ENCODE measurements at regions not wholly inside any gene's neighbourhood (a gene's known extent, or its start where the extent isn't known, plus 50 kb on each side); places are given as distances from the start of the nearest gene placed in this dataset.

DNA sequence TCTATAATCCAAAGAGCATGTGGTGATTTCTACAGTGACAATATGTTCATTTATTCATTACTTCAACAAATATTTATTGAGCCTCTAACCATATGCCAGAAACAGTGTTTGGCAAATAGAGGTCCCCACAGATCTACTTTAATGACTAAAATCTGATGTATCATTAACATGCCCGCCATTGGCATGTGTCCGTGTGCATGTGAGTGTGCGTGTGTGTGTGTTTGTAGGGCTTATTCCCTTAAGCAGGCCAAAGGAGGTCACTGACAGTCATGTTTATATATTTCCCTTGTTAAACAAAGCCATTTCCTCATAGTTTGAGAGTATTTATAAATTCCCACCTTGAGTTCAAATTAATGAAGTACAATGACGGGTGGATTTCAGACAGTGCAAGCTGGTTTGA lies 174.4 kb upstream of the IRX6 start:
- DNase-seq (ENCODE audit: low spot score in 2 of 2) = no peak
- no peaks in the 10 kb centered on the region for H3K36me3 ChIP-seq
- TF ChIP-seq, protein P1, sequence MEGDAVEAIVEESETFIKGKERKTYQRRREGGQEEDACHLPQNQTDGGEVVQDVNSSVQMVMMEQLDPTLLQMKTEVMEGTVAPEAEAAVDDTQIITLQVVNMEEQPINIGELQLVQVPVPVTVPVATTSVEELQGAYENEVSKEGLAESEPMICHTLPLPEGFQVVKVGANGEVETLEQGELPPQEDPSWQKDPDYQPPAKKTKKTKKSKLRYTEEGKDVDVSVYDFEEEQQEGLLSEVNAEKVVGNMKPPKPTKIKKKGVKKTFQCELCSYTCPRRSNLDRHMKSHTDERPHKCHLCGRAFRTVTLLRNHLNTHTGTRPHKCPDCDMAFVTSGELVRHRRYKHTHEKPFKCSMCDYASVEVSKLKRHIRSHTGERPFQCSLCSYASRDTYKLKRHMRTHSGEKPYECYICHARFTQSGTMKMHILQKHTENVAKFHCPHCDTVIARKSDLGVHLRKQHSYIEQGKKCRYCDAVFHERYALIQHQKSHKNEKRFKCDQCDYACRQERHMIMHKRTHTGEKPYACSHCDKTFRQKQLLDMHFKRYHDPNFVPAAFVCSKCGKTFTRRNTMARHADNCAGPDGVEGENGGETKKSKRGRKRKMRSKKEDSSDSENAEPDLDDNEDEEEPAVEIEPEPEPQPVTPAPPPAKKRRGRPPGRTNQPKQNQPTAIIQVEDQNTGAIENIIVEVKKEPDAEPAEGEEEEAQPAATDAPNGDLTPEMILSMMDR (IDR thresholded peaks at IDR 0.05) = no peak
- TF ChIP-seq EP300 (IDR thresholded peaks at IDR 0.05) (no peak), POLR2A (IDR thresholded peaks at IDR 0.05) (no peak)
- no peak overlapping the region for H3K4me3 ChIP-seq
- 63 to 68% methylated on average over 4 of the region's 4 CpGs for WGBS, 2 donors
- H3K27me3 ChIP-seq = no peaks in the 10 kb centered on the region
- no peaks in the 10 kb centered on the region for H3K4me1 ChIP-seq
- H3K27ac ChIP-seq = no peak overlapping the region
- H3K9me3 ChIP-seq = no peaks in the 10 kb centered on the region

- Histone ChIP-seq H3K9me3 (no peaks in the 10 kb centered on the region), H3K4me1 (no peaks in the 10 kb centered on the region), H3K4me3 (no peak overlapping the region), H3K27ac (no peak overlapping the region), H3K36me3 (no peaks in the 10 kb centered on the region), H3K27me3 (no peaks in the 10 kb centered on the region)
- TF ChIP-seq, protein P1 (IDR thresholded peaks at IDR 0.05) = no peak
- TF ChIP-seq EP300 (IDR thresholded peaks at IDR 0.05) (no peak), POLR2A (IDR thresholded peaks at IDR 0.05) (no peak)
- 68 to 73% methylated on average over 9 of the region's 9 CpGs for WGBS, 2 donors
- no peak for DNase-seq (ENCODE audit: low spot score in 2 of 2)
These were observed 172.3 kb upstream of the IRX6 start for GRCh38 chr16:55151561-55152305.

DNA sequence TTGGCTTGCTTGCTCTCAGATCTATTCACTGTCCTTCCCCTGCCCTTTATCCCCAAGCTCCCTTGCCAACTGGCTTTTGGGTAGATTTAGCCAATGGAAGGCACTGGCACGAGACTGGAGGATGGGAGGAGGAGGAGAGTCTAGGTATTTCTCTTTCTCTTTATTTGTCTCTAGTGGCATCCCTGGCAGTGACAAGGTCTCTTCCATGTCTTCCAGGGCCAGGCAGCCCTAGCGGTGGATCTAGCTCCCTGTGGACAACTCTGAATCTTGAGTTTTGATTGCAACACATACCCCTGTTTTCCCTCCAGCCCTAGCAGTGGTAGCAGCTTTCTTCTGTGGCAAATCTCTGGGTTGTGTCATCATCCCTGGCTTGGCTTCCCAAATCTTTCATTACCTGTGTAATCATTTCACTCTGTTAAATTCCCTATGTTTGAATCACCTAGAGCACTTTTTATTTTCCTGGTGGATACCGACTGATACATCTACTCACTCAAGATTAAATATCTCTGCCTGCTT lies 171.1 kb upstream of the IRX6 start:
- peaks cover 0 to 4% (median 0%) of the 10 kb centered on the region in 4 donors for H3K9me3 ChIP-seq
- no peak overlapping the region for H3K4me3 ChIP-seq
- TF ChIP-seq, protein P1 (IDR thresholded peaks at IDR 0.05) = no peak
- TF ChIP-seq POLR2A (IDR thresholded peaks at IDR 0.05) (no peak), EP300 (IDR thresholded peaks at IDR 0.05) (no peak)
- no peaks in the 10 kb centered on the region for H3K4me1 ChIP-seq
- 82 to 87% methylated on average over 3 of the region's 3 CpGs for WGBS, 2 donors
- H3K27ac ChIP-seq = no peak overlapping the region
- no peaks in the 10 kb centered on the region for H3K36me3 ChIP-seq
- no peak for DNase-seq (ENCODE audit: low spot score in 2 of 2)
- no peaks in the 10 kb centered on the region for H3K27me3 ChIP-seq

DNA sequence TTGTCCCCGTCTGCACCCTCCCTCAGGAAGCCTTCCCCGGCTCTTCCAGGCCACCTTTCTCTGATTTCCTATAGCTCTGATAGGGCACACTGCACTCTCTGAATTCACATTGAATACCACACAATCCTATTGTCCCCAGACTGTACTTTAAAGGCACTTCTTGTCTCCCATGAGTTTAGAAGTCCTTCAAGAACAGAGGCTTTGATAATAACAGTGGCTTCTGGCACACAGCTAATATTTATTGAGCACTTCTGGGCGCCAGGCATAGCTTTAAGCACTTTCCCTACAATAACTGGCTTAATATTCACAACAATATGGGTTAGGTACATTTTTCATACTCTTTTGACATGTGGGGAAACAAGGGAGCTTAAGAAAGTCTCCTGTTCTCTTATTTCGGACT lies 169.7 kb upstream of the IRX6 start:
- Histone ChIP-seq H3K4me3 (no peak overlapping the region), H3K4me1 (no peaks in the 10 kb centered on the region), H3K27ac (no peak overlapping the region), H3K36me3 (no peaks in the 10 kb centered on the region), H3K9me3 (peaks cover 0 to 13% (median 0%) of the 10 kb centered on the region in 4 donors), H3K27me3 (no peaks in the 10 kb centered on the region)
- DNase-seq (ENCODE audit: low spot score in 2 of 2) = no peak
- WGBS, 2 donors = 43 to 50% methylated on average over 4 of the region's 4 CpGs
- TF ChIP-seq POLR2A (IDR thresholded peaks at IDR 0.05) (no peak), EP300 (IDR thresholded peaks at IDR 0.05) (no peak)
- TF ChIP-seq, protein P1 (IDR thresholded peaks at IDR 0.05) = no peak

DNA sequence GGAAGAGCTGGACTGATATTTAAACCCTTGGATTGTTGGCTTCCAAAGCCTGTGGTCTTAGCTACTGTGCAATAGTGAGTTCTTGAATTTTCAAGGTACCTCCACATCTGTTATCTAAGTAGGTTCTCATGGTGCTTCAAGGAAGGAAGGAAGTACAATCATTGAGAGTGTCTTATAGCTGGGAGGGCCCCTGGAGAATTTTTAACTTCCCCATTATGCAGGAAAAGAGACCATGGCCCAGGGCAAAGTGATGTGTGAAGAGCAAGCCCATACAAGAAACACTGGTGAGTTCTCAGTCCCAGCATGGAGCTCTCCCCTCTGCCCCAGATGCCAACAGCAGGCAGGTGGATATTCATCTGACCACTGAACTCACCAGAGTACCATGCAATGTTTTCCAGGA lies 169.0 kb upstream of the IRX6 start:
- H3K27ac ChIP-seq = no peak overlapping the region
- peaks cover 0 to 18% (median 0%) of the 10 kb centered on the region in 4 donors for H3K9me3 ChIP-seq
- H3K4me1 ChIP-seq = no peaks in the 10 kb centered on the region
- no peaks in the 10 kb centered on the region for H3K36me3 ChIP-seq
- H3K4me3 ChIP-seq = no peak overlapping the region
- TF ChIP-seq POLR2A (IDR thresholded peaks at IDR 0.05) (no peak), EP300 (IDR thresholded peaks at IDR 0.05) (no peak)
- TF ChIP-seq, protein P1 (IDR thresholded peaks at IDR 0.05) = no peak
- no peaks in the 10 kb centered on the region for H3K27me3 ChIP-seq
- no peak for DNase-seq (ENCODE audit: low spot score in 2 of 2)

All from tibial nerve (tissue), 4 donors.